K562 (cell line): ENCODE measurements at regions not wholly inside any gene's neighbourhood (a gene's known extent, or its start where the extent isn't known, plus 50 kb on each side); places are given as distances from the start of the nearest gene placed in this dataset. TPM values are rescaled to one million over a fixed set of nuclear protein-coding genes. Genes with fewer than 3 reads are reported as not detected.
A peak's percentile ranks its signal among the peaks of the same experiment; 100 is the strongest.

Experiments
- ATAC-seq: fragments of 200-7000 bp; cut with Tn5 transposase; 3 replicates; pipeline ENCODE4 v1.9.1; 2020; ENCODE audit warnings: moderate library complexity
- BruUV-seq: library from RNA; stranded (reverse); fragments of 400-500 nt; replicated peaks from 2 replicates; lab custom pipeline; 2021; lab: Mats Ljungman, UMichigan
- CTCF ChIA-PET: fragments of 300-600 bp; formaldehyde crosslinking; extraction: SDS; loops from one replicate; lab custom pipeline; 2021; ENCODE audit warnings: low intra/inter-chr PET ratio; lab: Yijun Ruan, JAX
- POLR2A ChIA-PET: fragments of 300-600, 350-650 bp; sonication (Branson Sonifier 250); formaldehyde crosslinking; extraction: SDS; loops from one replicate; lab custom pipeline; 2021; ENCODE audit warnings: antibody characterized with exemption, inconsistent platforms; lab: Yijun Ruan, JAX
- DNase-seq, 4 experiments: peaks; one replicate each; pipeline versions ENCODE4 v3.0.0 to v3.0.0-alpha.2; 2011 to 2018; ENCODE audit warnings: low spot score in 3 of 4, mixed read lengths in 3 of 4; ENCODE audit errors: extremely low read depth in 1 of 4
- FAIRE-seq: peaks from 2 replicates; lab custom pipeline; 2011; peaks lifted over from hg19 to GRCh38; lab: Jason Lieb, UNC
- H2AFZ ChIP-seq: 2 replicates; pipeline ENCODE4 v1.6.0; 2011; ENCODE audit warnings: low read depth, low read length, control low read depth, inconsistent platforms
- H3K27ac ChIP-seq: fragments of 200-600 bp; 3 replicates; pipeline ENCODE4 v1.8.0; 2011; ENCODE audit warnings: low read depth, mild to moderate bottlenecking, control low read depth, inconsistent platforms, low read length, moderate library complexity, mixed read lengths; ENCODE audit errors: extremely low read depth
- H3K27me3 ChIP-seq, 2 experiments: fragments of 300-600 bp in 1 of 2; 2 replicates in 1 of 2; 3 replicates in 1 of 2; pipeline versions ENCODE4 v1.6.0 to v1.8.0; 2011; ENCODE audit warnings: inconsistent platforms in 2 of 2, low read length in 2 of 2, mild to moderate bottlenecking in 1 of 2, mixed read lengths in 1 of 2, moderate library complexity in 1 of 2; ENCODE audit not compliant: control insufficient read depth in 2 of 2, insufficient read depth in 2 of 2
- H3K36me3 ChIP-seq: fragments of 300-600 bp; 3 replicates; pipeline ENCODE4 v1.8.0; 2011; ENCODE audit warnings: mild to moderate bottlenecking, low read length, inconsistent platforms; ENCODE audit not compliant: control insufficient read depth, insufficient read depth
- H3K4me1 ChIP-seq, 2 experiments: fragments of 200-600 bp in 1 of 2; replicated peaks in 1 of 2; 2 replicates in 1 of 2; 3 replicates in 1 of 2; pipeline versions ENCODE4 v1.5.1 to v1.8.0; 2011; ENCODE audit warnings: inconsistent platforms in 2 of 2, low read length in 2 of 2, mild to moderate bottlenecking in 1 of 2, mixed read lengths in 1 of 2, moderate library complexity in 1 of 2; ENCODE audit not compliant: control insufficient read depth in 2 of 2, insufficient read depth in 2 of 2
- H3K4me2 ChIP-seq: 2 replicates; pipeline ENCODE4 v1.6.1; 2011; ENCODE audit warnings: low read length, control low read depth, inconsistent platforms, mixed read lengths; ENCODE audit not compliant: insufficient read depth
- H3K4me3 ChIP-seq: fragments of 200-600 bp; sonication (generic), shearing (Covaris generic); 2 replicates; pipeline ENCODE4 v1.5.1; 2016; ENCODE audit warnings: control low read depth, inconsistent platforms
- H3K79me2 ChIP-seq: fragments of 200-600 bp; 3 replicates; pipeline ENCODE4 v1.8.0; 2011; ENCODE audit warnings: low read length, inconsistent platforms; ENCODE audit not compliant: control insufficient read depth, insufficient read depth
- H3K9ac ChIP-seq, 2 experiments: 2 replicates each; pipeline versions ENCODE4 v1.6.0 to v1.6.1; 2011; ENCODE audit warnings: low read depth in 2 of 2, low read length in 2 of 2, control low read depth in 1 of 2, inconsistent platforms in 1 of 2, mild to moderate bottlenecking in 1 of 2, mixed read lengths in 1 of 2; ENCODE audit not compliant: insufficient read depth in 1 of 2
- H3K9me1 ChIP-seq: one replicate; pipeline ENCODE4 v1.6.0; 2011; ENCODE audit warnings: inconsistent platforms, mild to moderate bottlenecking, low read length, moderate library complexity; ENCODE audit not compliant: control insufficient read depth, insufficient read depth
- H3K9me3 ChIP-seq: replicated peaks from 2 replicates; pipeline ENCODE4 v1.5.1; 2011; ENCODE audit warnings: low read depth, low read length, inconsistent platforms; ENCODE audit not compliant: control insufficient read depth, insufficient read depth
- H4K20me1 ChIP-seq: replicated peaks from 2 replicates; pipeline ENCODE4 v1.6.1; 2011; ENCODE audit warnings: low read length, inconsistent platforms, mixed read lengths; ENCODE audit not compliant: control insufficient read depth, insufficient read depth
- POLR2AphosphoS2 ChIP-seq: IDR thresholded peaks from 2 replicates; pipeline ENCODE4 v1.6.1; 2012; ENCODE audit warnings: low read length, improper control_type of control experiment
- POLR2G ChIP-seq: fragments of 200-400 bp; formaldehyde crosslinking; IDR thresholded peaks from 2 replicates; pipeline ENCODE4 v1.6.1; 2017; ENCODE audit warnings: low read depth, mild to moderate bottlenecking, antibody characterized with exemption, low read length, moderate library complexity
- RBFOX2 ChIP-seq: fragments of 200-400 bp; formaldehyde crosslinking; IDR thresholded peaks from 2 replicates; pipeline ENCODE4 v1.6.1; 2017; ENCODE audit warnings: low read depth, mild to moderate bottlenecking, low read length, moderate library complexity
- SNRNP70 ChIP-seq: fragments of 200-400 bp; formaldehyde crosslinking; optimal IDR thresholded peaks from 2 replicates; pipeline ENCODE3; 2017; ENCODE audit warnings: low read depth, low read length
- ZNF551 ChIP-seq: fragments of 250-450 bp; sonication (Bioruptor Pico); IDR thresholded peaks from 2 replicates; pipeline ENCODE4 v1.5.0; 2021; ENCODE audit warnings: mild to moderate bottlenecking, moderate library complexity
- ZSCAN29 ChIP-seq: fragments of 450-650 bp; IDR thresholded peaks from 2 replicates; pipeline ENCODE4 v1.6.1; 2017
- WGBS: fragments of 100-300 bp; shearing (Covaris generic); methylation state at CpG from one replicate; pipeline ENCODE4 v1.1.6; 2016; ENCODE audit warnings: low coverage, mixed read lengths; ENCODE audit not compliant: insufficient coverage; ENCODE audit errors: missing lambda C conversion rate; 5-methylcytosine and 5-hydroxymethylcytosine counted together
- in situ Hi-C: fragments of 300-500 bp; cut with MboI; formaldehyde crosslinking; loops from 4 replicates; pipeline ENCODE4 v1.15.0; 2018; ENCODE audit warnings: inconsistent platforms, mixed read lengths
- intact Hi-C: fragments of 100-400 bp; cut with micrococcal nuclease; formaldehyde crosslinking; loops from 2 replicates; pipeline ENCODE4 v1.14.2; 2022
- microRNA-seq: library from miRNA; unstranded; fragments of <30 nt; microRNA quantifications from one replicate; pipeline ENCODE4, GENCODE V29; 2018; ENCODE audit warnings: borderline microRNAs expressed
- small RNA-seq: library from RNA; depleted of rRNA; stranded (forward); fragments of <200 nt; gene quantifications from one replicate; pipeline ENCODE3, GENCODE V24; 2014

- no peak for TF ChIP-seq SNRNP70
- TF ChIP-seq, all 486 proteins: peak for 0
Observed at GRCh38 chr22:46099740-46100139, 50.6 kb upstream of the PPARA start (continued).

DNA sequence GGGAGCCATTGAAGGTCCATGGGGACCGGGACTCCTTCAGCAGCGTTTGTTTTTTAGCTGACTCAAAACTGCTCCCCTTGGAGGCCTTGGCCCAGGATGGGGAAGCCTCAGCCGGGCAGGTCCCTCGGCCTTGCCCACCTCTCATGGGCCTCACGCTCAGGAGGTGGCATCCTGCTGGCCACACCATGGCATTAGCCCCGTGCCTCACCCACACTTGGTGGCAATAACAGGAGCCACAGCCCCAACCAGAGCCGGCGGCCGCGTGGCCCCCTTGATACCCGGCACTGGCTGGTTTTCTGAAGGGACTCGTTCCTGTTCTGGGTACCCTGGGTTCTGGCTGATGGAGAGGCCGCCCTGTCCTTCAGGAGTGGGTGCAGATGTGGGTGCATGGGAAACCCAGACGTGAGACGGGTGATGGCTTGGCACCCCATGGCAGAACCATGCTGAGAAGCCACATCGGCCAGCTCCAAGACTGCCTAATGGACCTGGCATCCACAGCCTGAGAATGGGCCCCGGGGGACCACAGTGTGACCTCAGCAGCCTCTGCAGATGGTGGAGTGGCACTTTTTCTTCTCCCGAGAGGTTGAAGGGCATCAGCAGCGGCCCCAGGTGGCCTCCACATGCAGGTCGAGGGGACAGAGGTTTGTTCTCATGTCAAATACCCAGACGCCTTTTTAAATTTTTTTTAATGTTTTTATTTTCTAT lies 49.8 kb upstream of the PPARA start:
- ChIA-PET POLR2A (interaction anchor here (0.9 kb wide), 1 partner anchor 12 kb away, joined by 3 read pairs; no protein-coding TSS in a partner anchor), CTCF (no interaction called here)
- no peak for ATAC-seq
- no TSS peak for BruUV-seq
- no peak overlapping the region for H3K9ac ChIP-seq
- in situ Hi-C loops (no loop called here), intact Hi-C loops (no loop called here)
- peaks cover 2% of the 10 kb centered on the region; the same call in 1 of the 3 replicates for H3K36me3 ChIP-seq
- H3K79me2 ChIP-seq, result no peaks in the 10 kb centered on the region
- H3K27ac ChIP-seq, result no peak overlapping the region
- DNase-seq, result no peak
- no peaks in the 10 kb centered on the region for H4K20me1 ChIP-seq
- H3K9me3 ChIP-seq, result no peaks in the 10 kb centered on the region
- H3K27me3 ChIP-seq, result no peaks in the 10 kb centered on the region
- H3K4me2 ChIP-seq, result no peak overlapping the region
- H3K9me1 ChIP-seq, result no peaks in the 10 kb centered on the region
- TF ChIP-seq POLR2AphosphoS2 (no peak), RBFOX2 (peak; percentile 30; the same call in 1 of the 2 replicates), ZSCAN29 (no peak), ZNF551 (CRISPR knock-in tag) (no peak), POLR2G (0 out of 2 replicates have a peak, but pooled peaks have one; percentile 37)
- 73% methylated on average over 11 of the region's 21 CpGs for WGBS
- H3K4me1 ChIP-seq, result peaks cover 0 to 39% of the 10 kb centered on the region in 2 experiments; a peak in 2 of 5 replicates
- no peak for FAIRE-seq
- H3K4me3 ChIP-seq, result no peak overlapping the region
- H2AFZ ChIP-seq, result no peak overlapping the region

Small RNA genes in the stretch of these regions (microRNA-seq; reads per million reads assigned to microRNA genes)
- 1.0 reads per million, percentile 7 among the genes with 10 or more reads in this experiment for gene MIR3619

Small RNA genes in the stretch of these regions (small RNA-seq; reads per million reads assigned to genes)
- not detected for gene MIR3619
